ENCODE measurements at regions not wholly inside any gene's neighbourhood (a gene's known extent, or its start where the extent isn't known, plus 50 kb on each side); places are given as distances from the start of the nearest gene placed in this dataset.

DNA sequence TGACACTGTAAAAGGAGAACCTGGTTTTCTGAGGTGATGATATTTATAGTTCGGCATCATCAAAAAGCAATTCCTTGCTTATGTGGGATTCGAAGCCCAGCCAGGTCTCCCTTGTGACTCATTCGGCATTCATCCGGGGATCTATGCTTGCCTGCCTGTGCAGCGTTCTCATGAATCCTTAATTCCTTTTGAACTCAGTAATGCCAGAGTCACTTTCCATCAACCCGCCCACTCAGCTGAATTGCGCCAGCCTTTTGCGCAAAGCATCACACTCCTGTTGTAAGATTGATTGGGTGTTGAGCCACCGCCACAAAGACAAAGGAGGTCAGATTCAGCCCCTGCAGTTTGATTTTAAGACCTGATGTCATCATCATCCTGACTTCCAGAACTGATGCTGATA, 128.6 kb downstream of the SLC17A6 start:
- BruUV-seq (replicated peaks): no TSS peak

DNA sequence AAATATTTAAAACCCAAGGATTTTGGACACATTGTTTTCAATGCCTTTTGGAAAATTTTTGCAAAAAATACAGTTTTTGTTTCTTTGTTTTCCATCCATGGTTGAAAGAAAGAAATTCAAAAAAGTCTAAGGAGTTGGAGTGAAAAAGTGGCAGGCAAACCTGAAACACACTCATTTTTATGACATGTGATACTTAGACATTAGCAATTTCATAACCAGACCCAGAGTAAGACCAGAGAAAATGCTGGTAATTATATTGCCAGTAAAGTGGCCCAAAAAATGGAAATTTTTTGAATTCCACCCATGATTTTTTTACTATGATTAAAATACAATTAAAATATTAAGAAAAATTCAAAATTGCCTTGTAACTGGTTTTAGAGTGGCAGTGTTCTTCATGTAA, 128.2 kb downstream of the SLC17A6 start:
- DNase-seq (ENCODE audit: extremely low read depth in 1 of 4, low spot score in 3 of 4) (no peak), FAIRE-seq (no peak), ATAC-seq (no peak)
- Histone ChIP-seq H3K9me1 (ENCODE audit: control insufficient read depth, insufficient read depth, low read length) (no peaks in the 10 kb centered on the region), H3K9ac (ENCODE audit: insufficient read depth in 1 of 2, low read depth in 2 of 2, low read length in 2 of 2) (no peak overlapping the region), H3K36me3 (ENCODE audit: control insufficient read depth, insufficient read depth, low read length) (no peaks in the 10 kb centered on the region), H3K4me3 (no peak overlapping the region), H3K9me3 (replicated peaks; ENCODE audit: control insufficient read depth, insufficient read depth, low read depth, low read length) (no peaks in the 10 kb centered on the region), H3K4me2 (ENCODE audit: insufficient read depth, low read length) (no peak overlapping the region), H3K79me2 (ENCODE audit: control insufficient read depth, insufficient read depth, low read length) (no peaks in the 10 kb centered on the region), H3K27me3 (ENCODE audit: control insufficient read depth in 2 of 2, insufficient read depth in 2 of 2, low read length in 2 of 2) (no peaks in the 10 kb centered on the region), H3K27ac (ENCODE audit: extremely low read depth, low read depth, low read length) (no peak overlapping the region), H3K4me1 (replicated peaks in 1 of 2; ENCODE audit: control insufficient read depth in 2 of 2, insufficient read depth in 2 of 2, low read length in 2 of 2) (no peaks in the 10 kb centered on the region), H2AFZ (ENCODE audit: low read depth, low read length) (no peak overlapping the region), H4K20me1 (replicated peaks; ENCODE audit: control insufficient read depth, insufficient read depth, low read length) (no peaks in the 10 kb centered on the region)
- in situ Hi-C loops (cut with MboI) (no loop called here), intact Hi-C loops (cut with micrococcal nuclease) (no loop called here)
- ChIA-PET CTCF (ENCODE audit: low intra/inter-chr PET ratio) (no interaction called here), POLR2A (no interaction called here)
- BruUV-seq (replicated peaks): no TSS peak
- TF ChIP-seq JUNB (CRISPR knock-in tag; conservative IDR thresholded peaks at IDR 0.05) (no peak), MEIS2 (IDR thresholded peaks at IDR 0.05; ENCODE audit: partially characterized antibody) (no peak), HIVEP1 (CRISPR knock-in tag; IDR thresholded peaks at IDR 0.05) (no peak), NONO (IDR thresholded peaks at IDR 0.05; ENCODE audit: low read depth in 2 of 2, low read length in 1 of 2) (no peak)
- TF ChIP-seq, protein P1, sequence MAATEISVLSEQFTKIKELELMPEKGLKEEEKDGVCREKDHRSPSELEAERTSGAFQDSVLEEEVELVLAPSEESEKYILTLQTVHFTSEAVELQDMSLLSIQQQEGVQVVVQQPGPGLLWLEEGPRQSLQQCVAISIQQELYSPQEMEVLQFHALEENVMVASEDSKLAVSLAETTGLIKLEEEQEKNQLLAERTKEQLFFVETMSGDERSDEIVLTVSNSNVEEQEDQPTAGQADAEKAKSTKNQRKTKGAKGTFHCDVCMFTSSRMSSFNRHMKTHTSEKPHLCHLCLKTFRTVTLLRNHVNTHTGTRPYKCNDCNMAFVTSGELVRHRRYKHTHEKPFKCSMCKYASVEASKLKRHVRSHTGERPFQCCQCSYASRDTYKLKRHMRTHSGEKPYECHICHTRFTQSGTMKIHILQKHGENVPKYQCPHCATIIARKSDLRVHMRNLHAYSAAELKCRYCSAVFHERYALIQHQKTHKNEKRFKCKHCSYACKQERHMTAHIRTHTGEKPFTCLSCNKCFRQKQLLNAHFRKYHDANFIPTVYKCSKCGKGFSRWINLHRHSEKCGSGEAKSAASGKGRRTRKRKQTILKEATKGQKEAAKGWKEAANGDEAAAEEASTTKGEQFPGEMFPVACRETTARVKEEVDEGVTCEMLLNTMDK (IDR thresholded peaks at IDR 0.05; ENCODE audit: borderline replicate concordance, insufficient read depth, low read depth, low read length, poor library complexity, severe bottlenecking): no peak
- TF ChIP-seq, protein P2, sequence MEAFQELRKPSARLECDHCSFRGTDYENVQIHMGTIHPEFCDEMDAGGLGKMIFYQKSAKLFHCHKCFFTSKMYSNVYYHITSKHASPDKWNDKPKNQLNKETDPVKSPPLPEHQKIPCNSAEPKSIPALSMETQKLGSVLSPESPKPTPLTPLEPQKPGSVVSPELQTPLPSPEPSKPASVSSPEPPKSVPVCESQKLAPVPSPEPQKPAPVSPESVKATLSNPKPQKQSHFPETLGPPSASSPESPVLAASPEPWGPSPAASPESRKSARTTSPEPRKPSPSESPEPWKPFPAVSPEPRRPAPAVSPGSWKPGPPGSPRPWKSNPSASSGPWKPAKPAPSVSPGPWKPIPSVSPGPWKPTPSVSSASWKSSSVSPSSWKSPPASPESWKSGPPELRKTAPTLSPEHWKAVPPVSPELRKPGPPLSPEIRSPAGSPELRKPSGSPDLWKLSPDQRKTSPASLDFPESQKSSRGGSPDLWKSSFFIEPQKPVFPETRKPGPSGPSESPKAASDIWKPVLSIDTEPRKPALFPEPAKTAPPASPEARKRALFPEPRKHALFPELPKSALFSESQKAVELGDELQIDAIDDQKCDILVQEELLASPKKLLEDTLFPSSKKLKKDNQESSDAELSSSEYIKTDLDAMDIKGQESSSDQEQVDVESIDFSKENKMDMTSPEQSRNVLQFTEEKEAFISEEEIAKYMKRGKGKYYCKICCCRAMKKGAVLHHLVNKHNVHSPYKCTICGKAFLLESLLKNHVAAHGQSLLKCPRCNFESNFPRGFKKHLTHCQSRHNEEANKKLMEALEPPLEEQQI (IDR thresholded peaks at IDR 0.05): no peak
- TF ChIP-seq, protein P3, sequence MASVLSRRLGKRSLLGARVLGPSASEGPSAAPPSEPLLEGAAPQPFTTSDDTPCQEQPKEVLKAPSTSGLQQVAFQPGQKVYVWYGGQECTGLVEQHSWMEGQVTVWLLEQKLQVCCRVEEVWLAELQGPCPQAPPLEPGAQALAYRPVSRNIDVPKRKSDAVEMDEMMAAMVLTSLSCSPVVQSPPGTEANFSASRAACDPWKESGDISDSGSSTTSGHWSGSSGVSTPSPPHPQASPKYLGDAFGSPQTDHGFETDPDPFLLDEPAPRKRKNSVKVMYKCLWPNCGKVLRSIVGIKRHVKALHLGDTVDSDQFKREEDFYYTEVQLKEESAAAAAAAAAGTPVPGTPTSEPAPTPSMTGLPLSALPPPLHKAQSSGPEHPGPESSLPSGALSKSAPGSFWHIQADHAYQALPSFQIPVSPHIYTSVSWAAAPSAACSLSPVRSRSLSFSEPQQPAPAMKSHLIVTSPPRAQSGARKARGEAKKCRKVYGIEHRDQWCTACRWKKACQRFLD (CRISPR knock-in tag; IDR thresholded peaks at IDR 0.05): no peak

More for the DNA sequence above, 128.6 kb downstream of the SLC17A6 start:
- Histone ChIP-seq H3K27ac (ENCODE audit: extremely low read depth, low read depth, low read length) (no peak overlapping the region), H3K4me2 (ENCODE audit: insufficient read depth, low read length) (no peak overlapping the region), H3K27me3 (ENCODE audit: control insufficient read depth in 2 of 2, insufficient read depth in 2 of 2, low read length in 2 of 2) (no peaks in the 10 kb centered on the region), H3K36me3 (ENCODE audit: control insufficient read depth, insufficient read depth, low read length) (no peaks in the 10 kb centered on the region), H4K20me1 (replicated peaks; ENCODE audit: control insufficient read depth, insufficient read depth, low read length) (no peaks in the 10 kb centered on the region), H3K9ac (ENCODE audit: insufficient read depth in 1 of 2, low read depth in 2 of 2, low read length in 2 of 2) (no peak overlapping the region), H2AFZ (ENCODE audit: low read depth, low read length) (no peak overlapping the region), H3K4me1 (replicated peaks in 1 of 2; ENCODE audit: control insufficient read depth in 2 of 2, insufficient read depth in 2 of 2, low read length in 2 of 2) (no peaks in the 10 kb centered on the region), H3K79me2 (ENCODE audit: control insufficient read depth, insufficient read depth, low read length) (no peaks in the 10 kb centered on the region), H3K4me3 (no peak overlapping the region), H3K9me3 (replicated peaks; ENCODE audit: control insufficient read depth, insufficient read depth, low read depth, low read length) (no peaks in the 10 kb centered on the region), H3K9me1 (ENCODE audit: control insufficient read depth, insufficient read depth, low read length) (no peaks in the 10 kb centered on the region)
- intact Hi-C loops (cut with micrococcal nuclease): no loop called here
- FAIRE-seq (no peak), DNase-seq (ENCODE audit: extremely low read depth in 1 of 4, low spot score in 3 of 4) (no peak), ATAC-seq (no peak)
- in situ Hi-C loops (cut with MboI): no loop called here
- ChIA-PET CTCF (ENCODE audit: low intra/inter-chr PET ratio) (no interaction called here), POLR2A (no interaction called here)
- 3% methylated on average over 9 of the region's 9 CpGs for WGBS (ENCODE audit: insufficient coverage, low coverage, missing lambda C conversion rate)
- TF ChIP-seq GATA2 (CRISPR knock-in tag; IDR thresholded peaks at IDR 0.05) (no peak), ZNF174 (CRISPR knock-in tag; IDR thresholded peaks at IDR 0.05) (no peak), KLF16 (IDR thresholded peaks at IDR 0.05) (no peak)
- TF ChIP-seq, protein P4, sequence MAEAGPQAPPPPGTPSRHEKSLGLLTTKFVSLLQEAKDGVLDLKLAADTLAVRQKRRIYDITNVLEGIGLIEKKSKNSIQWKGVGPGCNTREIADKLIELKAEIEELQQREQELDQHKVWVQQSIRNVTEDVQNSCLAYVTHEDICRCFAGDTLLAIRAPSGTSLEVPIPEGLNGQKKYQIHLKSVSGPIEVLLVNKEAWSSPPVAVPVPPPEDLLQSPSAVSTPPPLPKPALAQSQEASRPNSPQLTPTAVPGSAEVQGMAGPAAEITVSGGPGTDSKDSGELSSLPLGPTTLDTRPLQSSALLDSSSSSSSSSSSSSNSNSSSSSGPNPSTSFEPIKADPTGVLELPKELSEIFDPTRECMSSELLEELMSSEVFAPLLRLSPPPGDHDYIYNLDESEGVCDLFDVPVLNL (CRISPR knock-in tag; IDR thresholded peaks at IDR 0.05; ENCODE audit: low read depth): no peak
